GM18858 (cell line): ENCODE measurements at regions not wholly inside any gene's neighbourhood (a gene's known extent, or its start where the extent isn't known, plus 50 kb on each side); places are given as distances from the start of the nearest gene placed in this dataset.

ENCODE experiments used
- ATAC-seq: cut with Tn5 transposase; IDR thresholded peaks from one replicate; pipeline ENCODE4 v1.9.1; 2021; ENCODE audit not compliant: unreplicated experiment

DNA sequence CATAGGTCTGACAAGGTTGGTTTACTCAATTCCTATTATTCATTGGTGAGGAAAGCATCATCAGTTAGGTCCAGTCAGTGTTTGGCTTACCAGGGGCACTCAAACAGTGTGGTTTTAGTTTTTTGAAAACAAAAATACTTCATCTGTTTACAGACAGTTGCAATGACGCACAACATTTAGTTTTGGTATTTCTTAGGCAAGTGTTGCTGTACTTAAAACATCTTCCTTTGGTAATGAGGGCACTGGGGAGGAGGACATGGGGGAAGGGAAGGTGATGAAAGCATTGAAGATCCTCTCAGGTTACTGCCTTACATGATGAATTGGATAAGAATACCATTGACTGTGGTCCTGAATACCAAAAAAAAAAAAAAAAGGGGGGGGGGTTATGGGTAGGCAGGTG, 93.7 kb upstream of the MAOA start:
- ATAC-seq, result no peak

DNA sequence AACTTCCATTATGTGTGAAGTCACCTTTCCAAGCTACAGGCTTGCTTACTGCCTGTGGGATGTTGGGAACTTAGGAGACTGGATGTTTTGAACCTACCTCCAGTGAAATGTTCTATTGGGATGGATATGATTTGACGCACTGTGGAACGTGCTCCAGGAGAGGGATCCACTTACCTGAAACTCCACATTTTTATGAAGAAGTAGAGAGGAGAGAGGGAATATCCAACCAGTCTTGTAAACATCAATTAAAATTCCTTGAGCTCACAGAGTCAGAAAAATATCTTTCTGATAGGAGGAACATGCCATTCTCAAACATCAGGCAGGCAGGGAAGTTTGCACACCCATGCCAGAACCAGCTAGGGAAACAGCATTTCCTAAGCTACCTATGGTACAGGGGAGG, 91.1 kb upstream of the MAOA start:
- ATAC-seq, result no peak

DNA sequence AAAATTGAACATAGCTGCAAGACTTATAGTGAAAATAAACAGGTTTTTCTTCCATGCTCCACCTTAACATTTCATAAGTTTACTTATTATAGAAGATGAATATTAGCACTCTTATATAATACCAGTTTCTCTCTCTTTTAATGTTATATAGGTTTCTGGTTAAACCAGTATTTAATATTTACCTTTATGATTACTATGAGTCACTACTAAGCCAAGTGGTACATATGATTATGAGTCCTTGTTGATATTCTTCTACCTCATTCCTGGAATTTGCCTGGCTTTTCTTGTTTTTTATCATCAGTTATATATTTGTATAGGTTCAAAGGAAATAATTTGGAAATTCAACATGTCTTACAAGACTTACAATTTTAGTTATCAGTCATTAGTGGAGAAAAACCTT, 89.9 kb upstream of the MAOA start:
- ATAC-seq, result no peak

DNA sequence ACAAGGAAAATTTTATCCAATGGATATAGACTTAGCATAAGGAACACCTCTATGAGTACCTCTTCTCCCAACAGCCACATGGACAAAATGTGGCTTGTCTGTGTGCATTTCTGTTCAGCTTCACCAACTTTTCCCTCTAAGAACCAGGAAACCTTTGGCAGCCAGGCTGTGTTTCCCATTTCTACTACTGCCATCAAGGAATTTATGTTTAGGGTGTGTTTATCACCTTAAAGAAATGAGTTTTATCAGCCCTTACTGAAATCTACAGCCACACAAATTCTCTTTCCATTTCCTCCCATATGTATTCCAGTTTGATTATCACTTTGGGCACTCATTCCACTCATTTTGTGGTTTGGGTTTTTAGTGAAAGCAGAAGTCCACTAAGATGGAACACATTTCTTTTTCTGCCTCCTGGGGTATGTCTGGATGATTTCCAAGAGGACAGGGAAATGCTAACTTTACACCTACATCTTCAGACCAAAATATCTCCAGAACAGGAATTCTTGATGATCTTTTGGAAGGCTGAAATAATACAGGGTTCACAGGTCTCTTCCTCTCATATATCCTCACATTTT, 82.6 kb upstream of the MAOA start:
- no peak for ATAC-seq

DNA sequence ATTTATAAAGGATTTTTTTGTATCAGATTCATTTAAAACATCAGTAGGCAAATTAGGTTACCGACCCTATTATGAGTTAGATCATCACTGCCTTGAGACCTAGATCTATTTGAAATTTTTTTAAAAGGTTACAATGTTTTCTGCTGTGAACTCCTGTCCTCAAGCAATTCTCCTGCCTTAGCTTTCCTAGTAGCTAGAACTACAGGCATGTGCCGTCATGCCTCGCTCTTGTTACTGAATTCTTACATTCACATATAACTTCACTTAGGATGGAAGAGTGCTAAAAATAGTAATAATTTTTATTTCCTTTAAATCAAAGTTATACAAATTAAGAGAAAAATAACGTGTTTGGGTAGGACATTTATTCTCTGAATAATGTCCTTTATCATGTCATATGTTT, 75.5 kb upstream of the MAOA start:
- no peak for ATAC-seq

DNA sequence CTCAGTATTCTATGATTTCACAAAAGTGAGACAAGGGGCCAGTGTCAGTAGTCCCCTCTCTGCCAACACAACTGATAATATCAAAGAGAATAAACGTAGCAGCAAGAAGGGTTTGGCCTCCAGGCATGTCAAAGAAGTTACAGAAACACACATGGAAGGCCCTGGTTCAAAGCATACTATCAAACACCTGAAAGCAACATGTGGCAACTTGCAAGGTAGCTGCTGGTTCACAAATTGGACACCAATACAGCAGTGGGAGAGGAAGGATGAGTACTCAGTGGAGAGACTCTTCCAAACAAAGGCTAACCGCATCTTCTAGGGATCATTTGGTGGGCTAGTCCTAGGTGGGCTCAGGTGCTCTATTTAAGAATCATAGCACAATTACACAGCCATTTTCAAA, 74.9 kb upstream of the MAOA start:
- ATAC-seq, result no peak

DNA sequence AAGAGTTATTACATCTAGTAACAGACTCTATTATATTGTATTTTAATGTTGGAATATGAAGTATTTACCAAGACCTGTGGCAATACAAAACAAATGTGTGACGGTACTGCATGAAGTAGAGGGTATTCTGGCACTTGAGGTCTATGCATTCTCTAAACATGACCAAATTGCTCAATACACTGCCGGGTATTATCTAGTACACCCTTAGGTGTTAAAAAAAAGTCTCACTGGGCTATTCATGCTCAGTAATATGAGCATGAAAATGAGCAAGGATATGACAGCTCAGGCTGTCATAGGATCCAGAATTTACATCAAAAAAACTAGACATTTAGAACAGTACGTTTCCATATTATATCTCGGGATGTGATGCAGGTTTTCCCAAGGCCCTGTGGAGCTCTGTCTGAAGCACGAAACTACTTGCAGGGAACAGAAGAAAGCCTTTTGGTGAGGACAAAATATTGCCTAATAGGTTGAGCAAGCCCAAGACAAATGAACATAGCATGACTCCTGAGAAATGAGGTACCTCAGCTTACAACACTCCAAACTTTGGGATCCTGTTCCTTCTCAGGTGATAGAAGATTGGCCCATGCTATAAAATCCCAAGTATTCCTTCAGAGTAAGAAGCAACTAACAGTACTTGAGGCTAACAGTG, 74.1 kb upstream of the MAOA start:
- ATAC-seq, result no peak

DNA sequence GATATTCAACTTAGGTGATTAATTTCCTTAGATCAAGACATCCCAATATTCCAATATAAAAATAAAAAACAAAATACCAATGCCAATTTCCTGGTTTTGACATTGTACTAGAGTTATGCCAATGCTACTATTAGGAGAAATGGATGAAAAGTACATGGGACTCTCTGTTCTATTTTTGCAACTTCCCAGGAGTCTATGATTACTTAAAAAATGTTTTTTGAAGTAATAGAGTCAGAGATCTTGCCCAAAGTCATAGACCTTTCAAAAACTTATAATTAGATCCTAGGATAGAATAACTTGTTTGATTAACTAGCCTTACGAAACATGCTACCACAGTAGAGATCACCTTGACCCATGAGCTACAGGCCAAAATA, 73.6 kb upstream of the MAOA start:
- no peak for ATAC-seq

DNA sequence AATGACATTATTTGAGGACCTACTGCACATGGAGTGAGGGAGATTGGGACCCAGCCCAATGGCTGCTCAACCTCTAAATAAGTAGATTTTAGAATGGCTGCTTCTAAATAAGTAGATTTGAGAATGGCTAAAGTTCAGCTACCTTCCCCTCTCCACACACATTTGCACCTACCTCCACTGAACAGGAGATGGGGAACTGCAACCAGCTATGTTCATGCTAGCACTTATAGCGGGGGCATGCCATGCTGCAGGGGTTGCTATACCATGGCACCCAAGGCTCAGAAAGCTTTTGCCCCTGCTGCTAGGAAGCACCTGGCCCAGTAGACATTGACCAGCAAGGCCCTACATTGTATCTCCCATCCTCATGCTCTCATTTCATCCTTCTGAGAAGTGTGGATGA, 70.2 kb upstream of the MAOA start:
- no peak for ATAC-seq

DNA sequence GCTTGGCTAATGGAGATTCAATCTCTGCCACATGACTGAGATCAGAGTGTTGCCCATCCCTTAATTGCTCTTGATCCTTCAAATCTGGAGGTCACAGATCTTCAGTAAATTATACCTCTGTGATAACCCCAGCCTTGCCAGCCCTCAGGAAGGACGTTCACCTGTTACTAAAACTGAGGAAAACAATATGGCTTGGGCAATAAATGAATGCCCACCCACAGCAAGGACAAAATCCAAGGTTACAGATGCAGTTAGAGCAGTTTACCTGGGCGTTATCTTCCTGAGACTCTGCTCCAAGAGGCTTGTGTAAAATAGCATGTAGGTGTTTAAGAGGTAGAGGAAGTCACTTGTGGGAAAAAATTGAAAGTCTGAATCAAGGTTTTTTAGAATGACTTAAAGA, 69.3 kb upstream of the MAOA start:
- ATAC-seq, result no peak

DNA sequence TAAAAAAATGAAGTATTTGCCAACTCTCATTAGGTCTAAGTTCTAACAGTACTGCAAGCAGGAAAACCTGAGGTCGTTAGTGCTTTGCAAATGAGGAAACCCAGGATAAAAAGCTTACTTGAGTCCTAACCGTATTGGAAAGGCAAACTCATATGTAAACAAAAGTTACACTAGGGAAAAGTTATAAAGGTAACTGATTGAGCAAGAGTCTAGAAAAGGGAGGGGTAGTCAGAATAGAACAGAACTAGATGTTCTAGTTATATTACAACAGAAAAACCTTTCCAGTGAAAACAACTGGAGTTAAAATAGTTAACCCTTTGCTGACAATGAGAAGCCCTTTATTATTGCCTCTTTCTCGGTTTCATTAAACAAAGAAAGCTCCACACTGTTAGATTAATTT, 66.4 kb upstream of the MAOA start:
- no peak for ATAC-seq

DNA sequence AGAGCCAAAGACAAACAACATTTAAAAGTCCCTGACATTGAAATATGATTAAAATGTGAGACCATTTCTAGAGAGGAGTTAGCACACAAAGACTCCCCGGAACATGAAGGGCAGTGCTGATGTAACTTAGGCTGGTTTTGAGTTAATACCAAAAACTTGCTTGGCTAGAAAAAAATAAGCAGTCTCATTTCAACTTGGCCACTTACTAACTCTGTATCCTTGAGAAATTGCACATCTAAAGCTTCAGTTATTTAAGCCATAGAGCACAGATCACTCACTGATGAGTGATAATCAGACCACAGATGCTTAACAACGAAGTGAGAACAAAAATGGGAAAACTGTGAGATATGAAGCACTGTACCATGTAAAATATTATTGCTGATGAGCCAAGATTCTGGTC, 65.9 kb upstream of the MAOA start:
- ATAC-seq, result no peak

DNA sequence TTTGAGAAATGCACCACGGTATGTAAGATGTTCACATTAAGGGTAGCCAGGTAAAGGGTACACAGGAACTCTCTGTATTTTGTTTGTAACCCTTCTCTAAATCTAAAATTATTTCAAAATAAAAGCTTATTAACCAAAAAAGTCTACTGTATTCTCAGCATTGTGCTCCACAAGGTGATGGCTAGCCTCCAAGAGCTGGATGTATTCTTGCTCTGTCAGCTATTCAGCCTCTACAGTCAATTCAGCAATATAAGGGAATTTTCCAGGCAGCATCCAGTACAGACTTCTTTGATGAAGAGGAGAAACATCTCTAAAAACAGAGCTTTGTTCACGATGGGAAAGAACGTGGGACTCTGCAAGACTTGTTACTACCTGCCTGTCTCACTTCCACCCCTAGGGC, 63.5 kb upstream of the MAOA start:
- ATAC-seq, result no peak

DNA sequence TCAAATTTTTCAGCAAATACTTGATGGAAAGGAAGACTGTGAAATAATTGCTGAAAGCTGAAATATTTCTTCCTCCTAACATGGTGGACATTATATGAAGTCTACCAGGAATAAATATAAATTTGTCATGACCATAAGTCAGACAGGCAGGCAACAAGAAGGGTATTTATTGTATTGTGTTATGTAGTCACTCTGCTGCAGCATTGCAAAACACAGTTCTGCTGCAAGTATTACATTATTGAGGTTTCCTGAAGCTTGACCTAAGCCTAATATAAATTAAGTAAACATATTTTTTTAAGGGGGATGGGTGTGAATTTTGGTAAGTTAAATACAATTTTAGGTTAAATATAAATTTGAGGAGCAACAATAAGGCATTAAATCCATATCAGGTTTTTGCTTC, 60.2 kb upstream of the MAOA start:
- no peak for ATAC-seq

DNA sequence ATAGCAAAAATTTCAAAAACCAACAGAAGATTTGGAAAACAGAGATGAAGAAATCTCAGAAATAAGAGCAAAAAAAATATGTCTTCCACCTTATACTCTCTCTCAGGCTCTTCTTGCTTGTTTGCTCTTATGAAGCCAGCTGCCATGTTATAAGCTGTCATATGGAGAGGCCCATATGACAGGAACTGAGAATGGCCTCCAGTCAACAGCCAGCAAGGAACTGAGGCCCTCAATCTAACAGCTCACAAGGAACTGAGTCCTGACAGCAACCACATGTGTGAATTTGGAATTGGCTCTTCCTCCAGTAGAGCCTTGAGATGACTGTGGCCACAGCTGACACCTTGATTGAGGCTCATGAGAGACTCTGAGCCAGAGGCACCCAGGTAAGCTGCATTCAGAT, 51.3 kb upstream of the MAOA start:
- ATAC-seq, result no peak

DNA sequence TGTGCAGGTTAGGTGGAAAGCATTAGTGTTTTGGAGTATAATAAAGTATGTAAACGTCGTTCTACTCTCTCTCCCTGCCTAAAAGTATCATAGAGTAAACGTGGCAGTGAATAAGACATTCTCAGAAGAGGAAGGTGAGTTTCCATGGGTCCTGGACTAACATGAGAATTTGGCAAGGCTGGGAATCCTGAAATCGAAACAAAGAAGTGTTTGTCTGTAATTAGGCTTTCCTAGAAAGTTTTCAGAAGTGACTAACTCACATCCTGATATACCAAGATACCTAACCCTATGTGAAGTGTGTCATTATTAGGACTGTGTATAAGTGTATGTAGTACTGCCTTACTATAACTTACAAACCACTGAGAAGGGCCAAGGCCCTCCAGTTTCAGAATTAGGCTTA, 50.7 kb upstream of the MAOA start:
- ATAC-seq, result no peak
